ENCODE measurements at regions not wholly inside any gene's neighbourhood (a gene's known extent, or its start where the extent isn't known, plus 50 kb on each side); places are given as distances from the start of the nearest gene placed in this dataset.

DNA sequence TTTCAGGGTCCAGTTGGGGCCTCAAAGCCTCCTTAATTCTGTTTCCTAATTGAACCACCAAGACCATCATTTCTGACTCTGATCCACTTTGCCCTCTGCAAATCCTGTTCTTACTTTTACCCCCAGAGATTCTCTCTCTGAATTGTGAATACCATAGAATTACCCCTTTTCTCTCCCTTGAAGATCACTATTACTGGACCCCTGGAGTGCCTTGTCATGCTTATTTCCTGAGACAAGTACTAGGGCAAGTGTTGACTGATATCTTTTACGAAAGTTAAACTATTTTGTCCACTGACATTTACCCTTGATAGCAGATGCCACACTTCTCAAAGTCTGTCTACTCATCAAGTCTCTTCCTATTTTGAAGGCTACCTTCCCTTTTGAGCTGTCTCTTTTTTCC is 246.9 kb upstream of the PTGER4 start:
- Histone ChIP-seq H3K4me1 (ENCODE audit: control insufficient read depth, extremely low read depth, insufficient read depth, low read length) (peaks cover 29% of the 10 kb centered on the region), H3K27ac (ENCODE audit: control insufficient read depth, insufficient read depth, low read length) (no peak overlapping the region), H3K9me1 (ENCODE audit: control insufficient read depth, extremely low read depth, insufficient read depth, low read length) (no peaks in the 10 kb centered on the region), H3K4me2 (ENCODE audit: control insufficient read depth, extremely low read depth, insufficient read depth, low read depth, low read length) (no peak overlapping the region), H3K9me3 (ENCODE audit: control insufficient read depth, low read depth, low read length) (no peaks in the 10 kb centered on the region), H3K36me3 (ENCODE audit: control insufficient read depth in 2 of 2, extremely low read depth in 1 of 2, insufficient read depth in 2 of 2, low read length in 2 of 2) (no peaks in the 10 kb centered on the region), H3K4me3 (ENCODE audit: control insufficient read depth in 2 of 3, extremely low read depth in 1 of 3, insufficient read depth in 2 of 3, low read depth in 1 of 3, low read length in 3 of 3) (no peak overlapping the region), H3K27me3 (ENCODE audit: control insufficient read depth, extremely low read depth, insufficient read depth, low read length) (no peaks in the 10 kb centered on the region), H3K79me2 (ENCODE audit: control insufficient read depth, insufficient read depth, low read length) (no peaks in the 10 kb centered on the region), H4K20me1 (ENCODE audit: control insufficient read depth, extremely low read depth, insufficient read depth, low read length) (no peaks in the 10 kb centered on the region), H3K9ac (ENCODE audit: control insufficient read depth, extremely low read depth, insufficient read depth, low read length) (no peak overlapping the region), H2AFZ (ENCODE audit: control insufficient read depth, low read length) (no peak overlapping the region)
- DNase-seq (ENCODE audit: low read depth, low spot score) (no peak), FAIRE-seq (no peak)
- no peak for TF ChIP-seq EZH2 (IDR thresholded peaks at IDR 0.05; ENCODE audit: low read length)
- TF ChIP-seq CTCF (optimal IDR thresholded peaks at IDR 0.05 in 1 of 3, IDR thresholded peaks at IDR 0.05 in 1 of 3, conservative IDR thresholded peaks at IDR 0.05 in 1 of 3; ENCODE audit: extremely low read depth in 1 of 3, insufficient read depth in 2 of 3, low read length in 3 of 3), result no peak
- dilution Hi-C loops (cut with MboI; ENCODE audit: extremely low pct_ligation_motif_present, low sequenced_read_pairs), result no loop called here

DNA sequence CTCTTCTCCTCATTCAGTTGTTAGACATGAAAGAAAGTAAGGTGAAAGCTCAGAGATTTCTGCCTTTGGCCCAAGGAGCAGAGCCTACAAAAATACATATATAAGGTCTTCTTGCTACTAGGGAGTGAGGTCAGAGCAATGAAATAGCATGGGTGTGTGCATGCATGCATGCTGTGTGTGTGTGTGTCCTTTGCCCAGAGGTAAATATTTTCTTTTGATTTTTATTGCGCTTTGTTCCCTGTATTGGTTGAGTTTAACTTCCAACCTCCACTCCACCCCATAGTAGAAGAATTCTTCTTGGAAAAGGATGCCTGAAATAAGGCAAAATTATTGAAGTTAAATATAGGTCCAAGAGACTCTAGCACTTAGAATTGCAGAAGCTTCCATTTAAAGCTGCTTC is 248.0 kb upstream of the PTGER4 start:
- no peak overlapping the region for H3K4me2 ChIP-seq (ENCODE audit: control insufficient read depth, extremely low read depth, insufficient read depth, low read depth, low read length)
- DNase-seq (ENCODE audit: low read depth, low spot score), result no peak
- peaks cover 29% of the 10 kb centered on the region for H3K4me1 ChIP-seq (ENCODE audit: control insufficient read depth, extremely low read depth, insufficient read depth, low read length)
- dilution Hi-C loops (cut with MboI; ENCODE audit: extremely low pct_ligation_motif_present, low sequenced_read_pairs), result no loop called here
- H4K20me1 ChIP-seq (ENCODE audit: control insufficient read depth, extremely low read depth, insufficient read depth, low read length), result no peaks in the 10 kb centered on the region
- no peak overlapping the region for H3K9ac ChIP-seq (ENCODE audit: control insufficient read depth, extremely low read depth, insufficient read depth, low read length)
- no peaks in the 10 kb centered on the region for H3K9me3 ChIP-seq (ENCODE audit: control insufficient read depth, low read depth, low read length)
- no peaks in the 10 kb centered on the region for H3K36me3 ChIP-seq (ENCODE audit: control insufficient read depth in 2 of 2, extremely low read depth in 1 of 2, insufficient read depth in 2 of 2, low read length in 2 of 2)
- no peak overlapping the region for H3K27ac ChIP-seq (ENCODE audit: control insufficient read depth, insufficient read depth, low read length)
- H2AFZ ChIP-seq (ENCODE audit: control insufficient read depth, low read length), result no peak overlapping the region
- H3K79me2 ChIP-seq (ENCODE audit: control insufficient read depth, insufficient read depth, low read length), result no peaks in the 10 kb centered on the region
- no peaks in the 10 kb centered on the region for H3K27me3 ChIP-seq (ENCODE audit: control insufficient read depth, extremely low read depth, insufficient read depth, low read length)
- no peaks in the 10 kb centered on the region for H3K9me1 ChIP-seq (ENCODE audit: control insufficient read depth, extremely low read depth, insufficient read depth, low read length)
- H3K4me3 ChIP-seq (ENCODE audit: control insufficient read depth in 2 of 3, extremely low read depth in 1 of 3, insufficient read depth in 2 of 3, low read depth in 1 of 3, low read length in 3 of 3), result no peak overlapping the region
- no peak for FAIRE-seq
- TF ChIP-seq CTCF (optimal IDR thresholded peaks at IDR 0.05 in 1 of 3, IDR thresholded peaks at IDR 0.05 in 1 of 3, conservative IDR thresholded peaks at IDR 0.05 in 1 of 3; ENCODE audit: extremely low read depth in 1 of 3, insufficient read depth in 2 of 3, low read length in 3 of 3), result no peak
- TF ChIP-seq EZH2 (IDR thresholded peaks at IDR 0.05; ENCODE audit: low read length), result no peak
